ENCODE measurements at regions not wholly inside any gene's neighbourhood (a gene's known extent, or its start where the extent isn't known, plus 50 kb on each side); places are given as distances from the start of the nearest gene placed in this dataset.

DNA sequence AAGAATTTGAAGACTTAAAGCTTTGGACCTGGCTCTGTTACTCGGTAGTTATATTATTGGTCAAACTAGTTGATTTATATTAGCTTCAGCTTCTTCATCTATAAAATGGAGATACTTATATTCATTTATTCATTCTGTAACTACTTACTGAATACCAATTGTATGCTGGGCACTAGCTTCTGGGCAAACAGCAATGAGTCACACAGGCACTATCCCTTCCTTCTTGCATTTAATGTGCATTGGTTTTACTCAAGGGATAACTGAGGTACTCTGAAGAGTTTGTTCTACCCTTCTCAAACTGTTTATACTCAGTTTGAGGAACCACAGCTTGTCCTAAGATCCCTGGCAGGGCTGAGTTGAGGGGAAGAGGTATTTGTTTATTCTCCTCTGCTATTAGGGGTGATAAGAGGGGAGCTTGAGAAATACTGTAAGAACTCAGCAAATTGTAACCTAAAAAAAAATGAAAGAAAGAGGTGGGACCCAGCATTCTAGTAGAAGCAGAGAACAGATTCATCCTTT lies 825.4 kb upstream of the AMELY start:
- no peak for TF ChIP-seq POLR2A (IDR thresholded peaks at IDR 0.05)
- TF ChIP-seq POLR2AphosphoS5 (IDR thresholded peaks at IDR 0.05): no peak

Data from breast epithelium (tissue), 3 donors.